HG03439 (cell line): ENCODE measurements at regions not wholly inside any gene's neighbourhood (a gene's known extent, or its start where the extent isn't known, plus 50 kb on each side); places are given as distances from the start of the nearest gene placed in this dataset.

Experiments used
- ATAC-seq: cut with Tn5 transposase; IDR thresholded peaks from one replicate; pipeline ENCODE4 v1.9.1; 2021; ENCODE audit warnings: mild to moderate bottlenecking, moderate library complexity; ENCODE audit not compliant: unreplicated experiment

DNA sequence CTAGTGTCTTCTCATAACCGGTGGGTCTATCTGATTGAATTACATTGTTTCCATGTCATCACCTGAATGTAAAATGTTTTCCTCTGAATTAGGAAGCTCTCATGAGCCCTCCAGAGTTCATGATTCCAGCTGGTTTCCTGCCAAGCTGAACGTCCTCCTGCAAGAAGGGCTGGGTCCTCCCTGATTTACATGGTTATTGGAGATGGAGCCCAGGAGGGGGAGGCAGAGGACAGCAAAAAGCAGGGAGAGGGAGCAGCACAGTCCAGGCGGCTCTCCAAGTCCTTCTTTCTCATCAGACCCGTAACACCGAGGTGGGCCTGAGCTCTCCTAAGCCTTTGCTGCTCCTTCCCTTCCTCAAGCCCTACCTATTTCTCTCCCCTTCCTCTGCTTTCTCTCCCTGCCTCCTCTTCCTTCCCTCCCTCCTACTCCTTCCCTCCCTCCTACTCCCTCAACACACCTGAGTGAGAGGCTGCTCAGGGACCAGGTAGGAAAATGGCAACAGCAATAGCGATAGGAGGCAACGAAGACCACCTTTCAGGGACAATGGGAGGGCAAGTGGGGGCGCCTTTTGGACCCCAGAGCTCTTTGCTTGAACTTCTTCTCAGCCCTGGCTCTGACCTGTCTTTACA, 265.9 kb downstream of the PRDM2 start:
- ATAC-seq: no peak

GRCh38 chr1:13967707-13968106, 267.7 kb downstream of the PRDM2 start:
- no peak for ATAC-seq

GRCh38 chr1:13968361-13968760, 268.4 kb downstream of the PRDM2 start:
- no peak for ATAC-seq

- no peak for ATAC-seq
These were observed 270.8 kb downstream of the PRDM2 start for GRCh38 chr1:13970631-13971247.

DNA sequence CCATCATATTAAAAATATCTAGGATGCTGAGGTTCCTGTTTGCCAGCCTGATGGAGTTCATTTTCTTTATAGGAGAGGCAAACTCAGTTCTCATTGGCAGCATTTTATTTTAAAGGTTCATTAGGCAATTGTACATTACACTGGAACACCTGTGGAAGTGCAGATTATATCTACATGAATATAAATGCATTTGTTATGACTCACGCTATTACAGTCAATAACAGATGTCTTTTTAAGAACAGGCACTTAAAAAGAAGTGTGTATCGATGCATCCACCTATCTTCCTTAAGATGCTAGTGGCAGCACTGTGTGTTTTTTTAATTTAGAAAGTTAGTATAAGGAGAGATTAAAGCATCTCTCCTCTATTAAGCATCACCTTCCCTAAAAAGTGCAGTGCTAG, 276.5 kb downstream of the PRDM2 start:
- no peak for ATAC-seq

DNA sequence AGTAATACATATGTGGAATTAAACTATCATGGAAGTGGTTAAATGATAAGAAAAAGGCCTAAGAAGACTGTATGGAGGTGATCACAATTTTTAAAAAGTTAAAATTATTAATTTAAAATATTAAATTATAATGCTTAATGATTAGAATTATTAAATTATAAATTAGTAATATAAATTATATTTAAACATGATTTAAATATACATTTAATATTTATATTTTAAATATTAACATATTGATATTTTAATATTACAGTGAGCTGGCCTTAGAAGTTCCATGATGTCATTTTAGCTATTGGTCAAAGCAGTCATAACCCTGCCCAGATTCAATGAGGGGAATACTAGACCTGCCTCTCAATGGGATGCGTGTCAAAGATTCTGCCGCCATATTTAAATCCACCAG, 281.2 kb downstream of the PRDM2 start:
- ATAC-seq: no peak

- ATAC-seq: no peak
These were observed 283.4 kb downstream of the PRDM2 start for GRCh38 chr1:13983393-13983792.

DNA sequence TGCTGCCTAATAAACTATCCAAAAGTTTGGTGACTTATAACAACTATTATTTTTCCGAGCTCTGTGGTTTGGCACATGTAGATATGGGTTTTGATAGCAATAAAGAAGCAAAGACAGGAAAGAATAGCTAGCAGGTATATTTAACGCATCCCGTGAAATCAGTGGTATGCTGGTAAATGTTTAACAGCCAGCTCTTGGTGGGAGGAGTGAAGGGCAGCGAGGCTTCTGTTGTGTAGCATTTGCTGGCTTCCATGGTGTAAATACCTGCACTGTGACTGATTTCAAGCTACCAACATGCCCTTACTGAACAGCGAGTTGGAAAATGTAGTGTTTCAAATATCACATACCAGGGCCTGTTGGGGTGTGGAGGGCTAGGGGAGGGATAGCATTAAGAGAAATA, 291.0 kb downstream of the PRDM2 start:
- no peak for ATAC-seq

DNA sequence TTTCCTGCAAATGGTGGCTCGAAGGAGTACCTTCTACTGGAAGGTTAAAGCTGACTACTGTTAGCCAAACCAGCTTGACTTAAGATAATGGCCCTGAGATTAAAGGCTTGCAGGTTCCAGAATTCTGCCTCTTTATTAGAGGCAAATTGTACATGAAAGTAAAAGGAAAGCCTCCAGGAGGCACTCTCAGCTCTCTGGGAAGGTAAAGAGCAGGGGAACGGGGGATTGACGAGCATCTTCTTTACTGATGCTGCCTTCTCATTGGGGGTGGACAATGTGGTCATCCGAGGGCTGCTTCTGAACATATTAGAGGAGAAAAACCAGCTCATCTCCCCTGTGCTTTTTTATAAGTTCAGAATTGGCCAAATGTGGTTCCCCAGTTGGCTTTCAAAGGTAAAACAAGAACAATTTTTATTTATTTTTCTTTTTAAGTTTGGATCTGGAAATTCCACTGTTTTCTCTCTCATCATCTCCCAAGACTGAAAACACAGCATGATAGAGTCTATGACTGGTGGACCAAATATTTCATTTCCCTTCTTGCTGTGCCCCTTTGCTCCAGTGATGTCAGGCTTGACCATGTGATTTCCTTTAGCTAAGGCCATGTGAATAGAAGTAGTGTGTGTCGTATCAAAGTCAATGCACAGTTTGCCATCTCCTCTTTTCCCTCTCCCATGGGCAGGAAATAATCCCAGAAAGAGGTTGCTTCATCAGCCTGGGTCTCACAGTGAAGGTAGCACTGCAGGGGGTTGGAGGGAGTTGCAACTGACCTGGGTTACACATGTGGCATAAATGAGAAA, 292.7 kb downstream of the PRDM2 start:
- no peak for ATAC-seq

DNA sequence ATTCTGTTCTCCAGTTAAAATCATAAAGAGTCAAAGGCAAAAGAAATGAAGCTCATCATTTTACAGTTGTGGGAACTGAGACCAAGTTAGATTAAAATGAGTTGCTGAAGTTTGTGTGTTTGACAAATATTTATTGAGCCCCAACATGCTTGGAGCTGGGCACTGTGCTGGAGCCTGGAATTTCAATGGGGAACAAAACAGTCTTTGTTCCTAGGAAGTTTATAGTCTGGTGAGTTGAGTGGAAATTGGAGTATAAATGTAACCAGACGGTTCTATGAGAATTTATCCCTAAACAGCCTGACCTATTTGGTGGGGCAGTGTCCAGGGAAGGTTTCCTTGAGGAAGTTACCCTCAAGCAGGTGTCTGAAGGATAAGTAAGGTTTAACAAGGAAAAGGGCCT, 294.4 kb downstream of the PRDM2 start:
- ATAC-seq: no peak

- ATAC-seq: no peak
These were observed 296.3 kb downstream of the PRDM2 start for GRCh38 chr1:13996334-13996733.

GRCh38 chr1:14003552-14003951, 303.6 kb downstream of the PRDM2 start:
- ATAC-seq: no peak

- ATAC-seq: no peak
These were observed 309.6 kb downstream of the PRDM2 start for GRCh38 chr1:14009582-14009981.

- ATAC-seq: no peak
These were observed 310.5 kb downstream of the PRDM2 start for GRCh38 chr1:14010476-14010875.

GRCh38 chr1:14011132-14011531, 311.1 kb downstream of the PRDM2 start:
- ATAC-seq: no peak

- no peak for ATAC-seq
These were observed 311.9 kb downstream of the PRDM2 start for GRCh38 chr1:14011888-14012287.

DNA sequence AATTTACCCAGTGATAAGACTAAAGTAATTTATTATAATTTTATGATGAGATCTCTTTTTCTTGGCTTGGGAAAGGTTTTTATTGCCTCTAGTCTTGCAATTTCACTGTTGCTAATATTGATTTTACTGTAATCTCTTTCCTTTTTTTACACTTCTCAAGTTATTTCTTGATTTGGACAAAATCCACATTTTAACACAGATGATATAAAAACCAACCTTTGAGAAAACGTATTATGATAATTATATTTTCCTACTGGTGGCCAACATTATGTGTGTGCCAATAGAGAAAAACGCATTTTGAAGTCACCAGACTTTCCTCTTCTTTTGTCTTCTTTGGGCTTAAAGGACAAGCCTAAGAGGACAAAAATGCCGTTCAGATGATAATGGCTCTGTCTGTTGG, 314.9 kb downstream of the PRDM2 start:
- no peak for ATAC-seq

GRCh38 chr1:14015917-14016316, 315.9 kb downstream of the PRDM2 start:
- ATAC-seq: no peak

DNA sequence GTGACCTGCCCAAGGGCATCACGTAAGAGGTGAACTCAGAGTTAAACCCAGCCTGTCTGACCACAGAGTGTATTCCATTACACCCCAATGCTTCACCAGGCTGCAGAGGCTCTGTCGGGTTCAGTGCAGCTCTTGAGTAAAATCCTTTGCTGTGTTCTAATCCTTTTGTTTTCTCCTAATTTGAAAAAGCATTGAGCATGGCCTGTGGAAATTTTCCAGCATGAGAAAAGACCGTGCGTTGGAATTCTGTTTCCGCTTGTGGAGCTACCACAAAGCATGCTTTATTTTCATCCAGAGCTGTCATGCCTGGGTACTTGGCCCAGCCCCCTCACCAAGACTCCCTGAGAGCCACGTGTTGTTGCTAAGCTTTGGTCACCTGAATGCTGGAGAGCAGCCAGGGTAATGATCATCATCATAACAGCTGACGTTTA, 317.6 kb downstream of the PRDM2 start:
- ATAC-seq: no peak

DNA sequence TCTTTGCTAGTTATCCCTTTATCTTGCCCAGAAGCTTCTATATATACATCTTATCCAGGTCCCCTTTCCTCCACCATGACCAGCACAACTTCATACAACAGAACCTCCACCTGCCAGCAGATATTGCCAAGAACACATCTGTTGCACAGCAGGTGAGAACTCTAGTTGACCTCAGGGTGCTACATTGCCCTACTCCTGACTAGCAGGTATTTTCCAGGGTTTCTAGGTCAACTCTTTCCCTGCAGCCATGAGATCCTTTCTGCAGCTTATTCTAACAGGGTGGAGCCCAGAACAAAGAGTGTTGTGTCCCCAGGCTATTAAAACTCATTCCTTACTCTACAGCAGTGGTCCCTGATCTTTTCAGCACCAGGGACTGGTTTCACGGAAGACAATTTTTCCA, 319.5 kb downstream of the PRDM2 start:
- no peak for ATAC-seq

DNA sequence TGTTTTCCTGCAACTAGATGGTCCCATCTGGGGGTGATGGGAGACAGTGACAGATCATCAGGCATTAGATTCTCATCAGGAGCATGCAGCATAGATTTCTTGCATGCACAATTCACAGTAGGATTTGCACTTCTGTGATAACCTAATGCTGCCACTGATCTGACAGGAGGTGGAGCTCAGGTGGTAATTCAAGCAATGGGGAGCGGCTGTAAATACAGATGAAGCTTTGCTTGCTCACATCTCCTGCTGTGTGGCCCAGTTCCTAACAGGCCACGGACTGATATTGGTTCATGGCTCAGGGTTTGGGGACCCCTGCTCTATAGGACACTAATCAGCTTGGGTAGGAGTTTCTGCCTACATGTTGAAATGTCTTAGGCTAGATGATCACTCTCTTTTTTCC, 320.0 kb downstream of the PRDM2 start:
- no peak for ATAC-seq

DNA sequence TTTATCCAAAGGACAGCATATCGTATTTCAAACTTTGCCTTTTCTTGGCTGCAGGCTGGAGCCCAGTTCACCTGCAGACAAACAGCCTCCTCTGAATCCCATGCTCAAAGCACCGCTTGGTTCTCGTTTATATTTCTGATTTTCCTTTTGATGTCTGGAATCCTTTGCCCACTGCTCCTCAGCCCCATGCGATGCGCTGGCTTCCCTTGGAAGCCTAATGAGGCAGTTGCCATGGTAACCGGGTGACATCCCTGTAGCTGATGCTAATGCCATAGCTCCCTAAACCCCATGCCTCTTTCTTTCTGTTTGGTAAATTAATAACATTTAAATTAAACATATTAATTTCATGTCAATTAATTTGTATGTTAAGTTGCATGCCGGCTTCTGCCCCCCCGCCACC, 327.1 kb downstream of the PRDM2 start:
- ATAC-seq: no peak
